GM12878 (cell line): ENCODE measurements at regions not wholly inside any gene's neighbourhood (a gene's known extent, or its start where the extent isn't known, plus 50 kb on each side); places are given as distances from the start of the nearest gene placed in this dataset.

ENCODE experiments used
- ATAC-seq: fragments of 200-7000 bp; cut with Tn5 transposase; 3 replicates; pipeline ENCODE4 v1.9.1; 2020; ENCODE audit warnings: mild to moderate bottlenecking, moderate library complexity
- BruUV-seq: library from RNA; stranded (reverse); fragments of 400-500 nt; replicated peaks from 2 replicates; lab custom pipeline; 2021; lab: Mats Ljungman, UMichigan
- CTCF ChIA-PET: fragments of 300-600 bp; sonication (Branson Sonifier 250); formaldehyde crosslinking; extraction: SDS; loops from one replicate; lab custom pipeline; 2021; ENCODE audit warnings: inconsistent platforms; lab: Yijun Ruan, JAX
- POLR2A ChIA-PET: fragments of 350-600 bp; formaldehyde crosslinking; extraction: SDS; loops from one replicate; lab custom pipeline; 2021; ENCODE audit warnings: inconsistent platforms; lab: Charles Lee
- RAD21 ChIA-PET: fragments of 300-600 bp; sonication (Branson Sonifier 250); formaldehyde crosslinking; loops from one replicate; lab custom pipeline; 2023; ENCODE audit warnings: antibody characterized with exemption; ENCODE audit not compliant: unreplicated experiment; lab: Charles Lee
- SMC1A ChIA-PET: fragments of 300-600 bp; sonication (Branson Sonifier 250); formaldehyde crosslinking; loops from one replicate; lab custom pipeline; 2023; ENCODE audit not compliant: unreplicated experiment, uncharacterized antibody; lab: Charles Lee
- DNase-seq: peaks from one replicate; pipeline ENCODE4 v3.0.0-alpha.2; 2011; ENCODE audit warnings: low read depth, low spot score
- FAIRE-seq: peaks from 3 replicates; lab custom pipeline; 2011; peaks lifted over from hg19 to GRCh38; lab: Jason Lieb, UNC
- H2AFZ ChIP-seq: 2 replicates; pipeline ENCODE4 v1.6.0; 2011; ENCODE audit warnings: low read depth, low read length, control low read depth; ENCODE audit not compliant: control insufficient read depth
- H3K27ac ChIP-seq: 2 replicates; pipeline ENCODE4 v1.5.1; 2011; ENCODE audit warnings: control low read depth; ENCODE audit not compliant: control insufficient read depth, insufficient read depth
- H3K27me3 ChIP-seq, 2 experiments: replicated peaks in 1 of 2; 2 replicates each; pipeline versions ENCODE4 v1.6.0 to v1.6.1; 2011; ENCODE audit warnings: low read length in 1 of 2; ENCODE audit not compliant: control insufficient read depth in 2 of 2, insufficient read depth in 2 of 2
- H3K36me3 ChIP-seq, 2 experiments: 2 replicates each; pipeline ENCODE4 v1.5.1; 2011; ENCODE audit warnings: low read length in 1 of 2; ENCODE audit not compliant: control insufficient read depth in 2 of 2, insufficient read depth in 2 of 2
- H3K4me1 ChIP-seq: 2 replicates; pipeline ENCODE4 v1.6.1; 2011; ENCODE audit warnings: mild to moderate bottlenecking, low read length, moderate library complexity, mixed read lengths; ENCODE audit not compliant: control insufficient read depth, insufficient read depth
- H3K4me2 ChIP-seq: 2 replicates; pipeline ENCODE4 v1.6.0; 2011; ENCODE audit warnings: control low read depth; ENCODE audit not compliant: control insufficient read depth, insufficient read depth
- H3K4me3 ChIP-seq: fragments of 200-600 bp; sonication (generic); 2 replicates; pipeline ENCODE4 v1.5.1; 2016
- H3K79me2 ChIP-seq: 2 replicates; pipeline ENCODE4 v1.6.0; 2011; ENCODE audit warnings: low read length; ENCODE audit not compliant: control insufficient read depth, insufficient read depth
- H3K9ac ChIP-seq: 2 replicates; pipeline ENCODE4 v1.8.0; 2011; ENCODE audit warnings: low read length, control low read depth, mixed read lengths; ENCODE audit not compliant: control insufficient read depth, insufficient read depth
- H3K9me3 ChIP-seq: replicated peaks from 3 replicates; pipeline ENCODE4 v1.5.1; 2011; ENCODE audit warnings: mild to moderate bottlenecking, low read length; ENCODE audit not compliant: control insufficient read depth, insufficient read depth
- H4K20me1 ChIP-seq: 2 replicates; pipeline ENCODE4 v1.6.0; 2011; ENCODE audit not compliant: control insufficient read depth, insufficient read depth
- EED ChIP-seq: sonication (generic); IDR thresholded peaks from 2 replicates; pipeline ENCODE4 v1.6.1; 2016; ENCODE audit warnings: antibody characterized with exemption, low read depth
- EGR1 ChIP-seq, 2 experiments: IDR thresholded peaks; 1 replicate in 1 of 2; 2 replicates in 1 of 2; pipeline ENCODE4 v1.6.1; 2011 to 2012; ENCODE audit warnings: low read depth in 2 of 2, low read length in 2 of 2, borderline replicate concordance in 1 of 2, mild to moderate bottlenecking in 1 of 2, moderate library complexity in 1 of 2
- JUND ChIP-seq: IDR thresholded peaks from 2 replicates; pipeline ENCODE4 v1.6.1; 2012; ENCODE audit warnings: low read depth, mild to moderate bottlenecking, low read length, improper control_type of control experiment, moderate library complexity
- KAT2A ChIP-seq: conservative IDR thresholded peaks from 2 replicates; pipeline ENCODE4 v1.6.1; 2011; ENCODE audit warnings: low read depth, low read length; ENCODE audit not compliant: control insufficient read depth
- MYB ChIP-seq: fragments of 150-350 bp; IDR thresholded peaks from 2 replicates; pipeline ENCODE4 v1.6.1; 2014; ENCODE audit warnings: mild to moderate bottlenecking, low read depth, low read length, borderline replicate concordance
- RELA ChIP-seq: fragments of 450-650 bp; IDR thresholded peaks from 2 replicates; pipeline ENCODE4 v1.8.0; 2014; ENCODE audit warnings: borderline replicate concordance; ENCODE audit not compliant: partially characterized antibody
- SMAD5 ChIP-seq: IDR thresholded peaks from 2 replicates; pipeline ENCODE4 v1.6.1; 2016; ENCODE audit warnings: antibody characterized with exemption, low read depth
- WGBS: methylation state at CpG from one replicate; pipeline ENCODE4 v1.1.6; 2016; ENCODE audit warnings: low lambda C conversion rate; ENCODE audit not compliant: insufficient replicate concordance, insufficient coverage; ENCODE audit errors: missing lambda C conversion rate; 5-methylcytosine and 5-hydroxymethylcytosine counted together
- in situ Hi-C: fragments of 300-500 bp; cut with MboI; formaldehyde crosslinking; loops from 9 replicates; pipeline ENCODE4 v1.14.3; 2018; ENCODE audit warnings: mixed read lengths
- intact Hi-C: fragments of 100-400 bp; cut with micrococcal nuclease; formaldehyde crosslinking; loops from one replicate; pipeline ENCODE4 v1.14.2; 2022; ENCODE audit not compliant: unreplicated experiment
- TF ChIP-seq, protein P1 (sequence below): fragments of 450-650 bp; IDR thresholded peaks from 2 replicates; pipeline ENCODE4 v1.6.1; 2017; ENCODE audit warnings: mild to moderate bottlenecking, moderate library complexity
- TF ChIP-seq, protein P2 (sequence below): fragments of 450-650 bp; IDR thresholded peaks from 2 replicates; pipeline ENCODE4 v1.6.1; 2014; ENCODE audit warnings: mild to moderate bottlenecking

DNA sequence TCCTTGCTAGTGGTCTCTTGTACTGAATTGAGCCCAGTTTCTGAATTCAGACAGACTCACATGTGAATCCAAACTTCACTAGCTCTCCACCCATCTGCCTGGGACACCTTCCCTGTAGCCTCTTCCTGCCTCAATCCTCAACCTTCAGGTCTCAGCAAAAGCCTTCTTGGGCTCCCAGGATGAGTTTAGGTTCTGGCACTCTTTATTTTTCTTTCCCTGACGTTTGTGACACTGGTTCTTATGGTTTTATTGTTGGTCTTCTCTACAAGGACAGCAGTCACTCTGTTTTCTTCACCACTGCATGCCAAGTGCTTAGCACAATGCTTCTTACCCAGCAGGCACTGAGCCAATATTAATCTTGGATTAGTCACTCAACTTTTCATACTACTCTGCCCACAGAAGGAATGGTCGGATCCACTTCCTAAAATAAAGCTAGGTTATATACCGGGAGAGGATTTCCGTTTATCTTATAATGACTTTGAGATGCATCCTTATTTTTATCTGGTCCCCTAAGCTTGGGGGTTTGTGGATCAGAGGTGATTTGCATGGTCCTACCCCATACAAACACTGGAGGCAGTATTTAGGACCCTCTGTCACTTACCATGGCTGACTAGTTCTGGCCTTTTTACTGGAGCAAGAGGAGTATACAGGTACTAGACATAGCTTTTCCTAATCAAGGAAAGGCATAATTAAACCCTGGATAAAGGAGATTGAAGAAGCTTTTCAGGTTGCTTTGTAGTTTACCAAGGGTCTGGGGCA lies 186.3 kb downstream of the MYCN start:
- Histone ChIP-seq H4K20me1 (no peaks in the 10 kb centered on the region), H3K4me3 (no peak overlapping the region), H2AFZ (no peak overlapping the region), H3K27ac (no peak overlapping the region), H3K27me3 (no peaks in the 10 kb centered on the region), H3K9ac (no peak overlapping the region), H3K4me1 (no peaks in the 10 kb centered on the region), H3K79me2 (no peaks in the 10 kb centered on the region), H3K9me3 (no peaks in the 10 kb centered on the region), H3K36me3 (no peaks in the 10 kb centered on the region), H3K4me2 (no peak overlapping the region)
- no TSS peak for BruUV-seq
- ChIA-PET SMC1A (no interaction called here), RAD21 (no interaction called here), POLR2A (no interaction called here), CTCF (no interaction called here)
- FAIRE-seq (no peak), DNase-seq (no peak), ATAC-seq (no peak)
- TF ChIP-seq RELA (no peak), MYB (no peak), JUND (no peak), SMAD5 (no peak), EGR1 (IDR thresholded peaks at IDR 0.05; ENCODE audit: borderline replicate concordance in 1 of 2, low read depth in 2 of 2, low read length in 2 of 2) (no peak), EED (no peak), KAT2A (no peak)
- TF ChIP-seq, protein P1, sequence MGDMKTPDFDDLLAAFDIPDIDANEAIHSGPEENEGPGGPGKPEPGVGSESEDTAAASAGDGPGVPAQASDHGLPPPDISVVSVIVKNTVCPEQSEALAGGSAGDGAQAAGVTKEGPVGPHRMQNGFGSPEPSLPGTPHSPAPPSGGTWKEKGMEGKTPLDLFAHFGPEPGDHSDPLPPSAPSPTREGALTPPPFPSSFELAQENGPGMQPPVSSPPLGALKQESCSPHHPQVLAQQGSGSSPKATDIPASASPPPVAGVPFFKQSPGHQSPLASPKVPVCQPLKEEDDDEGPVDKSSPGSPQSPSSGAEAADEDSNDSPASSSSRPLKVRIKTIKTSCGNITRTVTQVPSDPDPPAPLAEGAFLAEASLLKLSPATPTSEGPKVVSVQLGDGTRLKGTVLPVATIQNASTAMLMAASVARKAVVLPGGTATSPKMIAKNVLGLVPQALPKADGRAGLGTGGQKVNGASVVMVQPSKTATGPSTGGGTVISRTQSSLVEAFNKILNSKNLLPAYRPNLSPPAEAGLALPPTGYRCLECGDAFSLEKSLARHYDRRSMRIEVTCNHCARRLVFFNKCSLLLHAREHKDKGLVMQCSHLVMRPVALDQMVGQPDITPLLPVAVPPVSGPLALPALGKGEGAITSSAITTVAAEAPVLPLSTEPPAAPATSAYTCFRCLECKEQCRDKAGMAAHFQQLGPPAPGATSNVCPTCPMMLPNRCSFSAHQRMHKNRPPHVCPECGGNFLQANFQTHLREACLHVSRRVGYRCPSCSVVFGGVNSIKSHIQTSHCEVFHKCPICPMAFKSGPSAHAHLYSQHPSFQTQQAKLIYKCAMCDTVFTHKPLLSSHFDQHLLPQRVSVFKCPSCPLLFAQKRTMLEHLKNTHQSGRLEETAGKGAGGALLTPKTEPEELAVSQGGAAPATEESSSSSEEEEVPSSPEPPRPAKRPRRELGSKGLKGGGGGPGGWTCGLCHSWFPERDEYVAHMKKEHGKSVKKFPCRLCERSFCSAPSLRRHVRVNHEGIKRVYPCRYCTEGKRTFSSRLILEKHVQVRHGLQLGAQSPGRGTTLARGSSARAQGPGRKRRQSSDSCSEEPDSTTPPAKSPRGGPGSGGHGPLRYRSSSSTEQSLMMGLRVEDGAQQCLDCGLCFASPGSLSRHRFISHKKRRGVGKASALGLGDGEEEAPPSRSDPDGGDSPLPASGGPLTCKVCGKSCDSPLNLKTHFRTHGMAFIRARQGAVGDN, result no peak
- TF ChIP-seq, protein P2, sequence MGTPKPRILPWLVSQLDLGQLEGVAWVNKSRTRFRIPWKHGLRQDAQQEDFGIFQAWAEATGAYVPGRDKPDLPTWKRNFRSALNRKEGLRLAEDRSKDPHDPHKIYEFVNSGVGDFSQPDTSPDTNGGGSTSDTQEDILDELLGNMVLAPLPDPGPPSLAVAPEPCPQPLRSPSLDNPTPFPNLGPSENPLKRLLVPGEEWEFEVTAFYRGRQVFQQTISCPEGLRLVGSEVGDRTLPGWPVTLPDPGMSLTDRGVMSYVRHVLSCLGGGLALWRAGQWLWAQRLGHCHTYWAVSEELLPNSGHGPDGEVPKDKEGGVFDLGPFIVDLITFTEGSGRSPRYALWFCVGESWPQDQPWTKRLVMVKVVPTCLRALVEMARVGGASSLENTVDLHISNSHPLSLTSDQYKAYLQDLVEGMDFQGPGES, result no peak
- WGBS, result 8% methylated on average over 4 of the region's 4 CpGs
- in situ Hi-C loops, result no loop called here
- intact Hi-C loops, result no loop called here
